Type B pancreatic cell (in vitro differentiated cells): ENCODE measurements at regions not wholly inside any gene's neighbourhood (a gene's known extent, or its start where the extent isn't known, plus 50 kb on each side); places are given as distances from the start of the nearest gene placed in this dataset.

ENCODE experiments used
- DNase-seq: peaks from one replicate; pipeline ENCODE4 v3.0.0; 2021; ENCODE audit warnings: mixed read lengths; ENCODE audit not compliant: unreplicated experiment; ENCODE audit errors: extremely low spot score
- H3K27ac Mint-ChIP-seq: 2 replicates; pipeline ENCODE4 v1.8.0; 2021; ENCODE audit warnings: mild to moderate bottlenecking, mixed read lengths
- H3K27me3 Mint-ChIP-seq: 2 replicates; pipeline ENCODE4 v1.8.0; 2021; ENCODE audit warnings: mixed read lengths
- H3K36me3 Mint-ChIP-seq: 2 replicates; pipeline ENCODE4 v1.8.0; 2021; ENCODE audit warnings: mixed read lengths
- H3K4me1 Mint-ChIP-seq: one replicate; pipeline ENCODE4 v1.8.0; 2021; ENCODE audit warnings: mixed read lengths; ENCODE audit not compliant: unreplicated experiment
- H3K4me3 Mint-ChIP-seq: 2 replicates; pipeline ENCODE4 v1.8.0; 2021; ENCODE audit warnings: mild to moderate bottlenecking, mixed read lengths
- H3K9me3 Mint-ChIP-seq: 2 replicates; pipeline ENCODE4 v1.8.0; 2021; ENCODE audit warnings: mixed read lengths
- CTCF ChIP-seq: fragments of 200-600 bp; sonication (generic); conservative IDR thresholded peaks from 2 replicates; pipeline ENCODE4 v1.5.0; 2021; ENCODE audit warnings: antibody characterized with exemption, mild to moderate bottlenecking

- Mint-ChIP-seq H3K27me3 (no peaks in the 10 kb centered on the region), H3K9me3 (no peaks in the 10 kb centered on the region), H3K4me3 (no peak overlapping the region), H3K27ac (no peak overlapping the region), H3K36me3 (no peaks in the 10 kb centered on the region), H3K4me1 (no peaks in the 10 kb centered on the region)
- TF ChIP-seq CTCF: no peak
- no peak for DNase-seq
These were observed 438.1 kb upstream of the PCDH10 start for GRCh38 chr4:132710971-132711370.

GRCh38 chr4:132737344-132737743 is 411.8 kb upstream of the PCDH10 start:
- DNase-seq: no peak
- TF ChIP-seq CTCF: peak; percentile 21
- no peaks in the 10 kb centered on the region for H3K27me3 Mint-ChIP-seq
- no peak overlapping the region for H3K27ac Mint-ChIP-seq
- H3K36me3 Mint-ChIP-seq: no peaks in the 10 kb centered on the region
- no peak overlapping the region for H3K4me3 Mint-ChIP-seq
- H3K9me3 Mint-ChIP-seq: no peaks in the 10 kb centered on the region
- no peaks in the 10 kb centered on the region for H3K4me1 Mint-ChIP-seq

GRCh38 chr4:132759199-132759780 is 389.8 kb upstream of the PCDH10 start:
- H3K4me3 Mint-ChIP-seq: no peak overlapping the region
- no peaks in the 10 kb centered on the region for H3K4me1 Mint-ChIP-seq
- H3K9me3 Mint-ChIP-seq: no peaks in the 10 kb centered on the region
- no peak for TF ChIP-seq CTCF
- peaks cover 3% of the 10 kb centered on the region for H3K27me3 Mint-ChIP-seq
- no peak for DNase-seq
- no peak overlapping the region for H3K27ac Mint-ChIP-seq
- no peaks in the 10 kb centered on the region for H3K36me3 Mint-ChIP-seq

- TF ChIP-seq CTCF: no peak
- no peak for DNase-seq
- H3K4me1 Mint-ChIP-seq: no peaks in the 10 kb centered on the region
- no peaks in the 10 kb centered on the region for H3K9me3 Mint-ChIP-seq
- no peak overlapping the region for H3K4me3 Mint-ChIP-seq
- peaks cover 3% of the 10 kb centered on the region for H3K27me3 Mint-ChIP-seq
- peak overlapping the region; percentile 55 for H3K27ac Mint-ChIP-seq
- H3K36me3 Mint-ChIP-seq: no peaks in the 10 kb centered on the region
These were observed 385.6 kb upstream of the PCDH10 start for GRCh38 chr4:132763465-132763864.

- Mint-ChIP-seq H3K9me3 (no peaks in the 10 kb centered on the region), H3K4me1 (no peaks in the 10 kb centered on the region), H3K27me3 (peaks cover 3% of the 10 kb centered on the region), H3K27ac (no peak overlapping the region), H3K4me3 (no peak overlapping the region), H3K36me3 (no peaks in the 10 kb centered on the region)
- DNase-seq: no peak
- TF ChIP-seq CTCF: no peak
These were observed 381.2 kb upstream of the PCDH10 start for GRCh38 chr4:132767901-132768300.

- no peak for DNase-seq
These were observed 378.3 kb upstream of the PCDH10 start for GRCh38 chr4:132770776-132771175.

More at GRCh38 chr4:132770776-132771175, 378.3 kb upstream of the PCDH10 start:
- no peak for TF ChIP-seq CTCF
- Mint-ChIP-seq H3K4me3 (no peak overlapping the region), H3K36me3 (no peaks in the 10 kb centered on the region), H3K27ac (no peak overlapping the region), H3K27me3 (peaks cover 2% of the 10 kb centered on the region), H3K9me3 (no peaks in the 10 kb centered on the region), H3K4me1 (no peaks in the 10 kb centered on the region)
